ENCODE measurements at regions not wholly inside any gene's neighbourhood (a gene's known extent, or its start where the extent isn't known, plus 50 kb on each side); places are given as distances from the start of the nearest gene placed in this dataset.
"Not testable (repeated sequence)": the region's sequence is repeated elsewhere in the genome, so short reads cannot be mapped to it uniquely, and the experiment has no call there.

DNA sequence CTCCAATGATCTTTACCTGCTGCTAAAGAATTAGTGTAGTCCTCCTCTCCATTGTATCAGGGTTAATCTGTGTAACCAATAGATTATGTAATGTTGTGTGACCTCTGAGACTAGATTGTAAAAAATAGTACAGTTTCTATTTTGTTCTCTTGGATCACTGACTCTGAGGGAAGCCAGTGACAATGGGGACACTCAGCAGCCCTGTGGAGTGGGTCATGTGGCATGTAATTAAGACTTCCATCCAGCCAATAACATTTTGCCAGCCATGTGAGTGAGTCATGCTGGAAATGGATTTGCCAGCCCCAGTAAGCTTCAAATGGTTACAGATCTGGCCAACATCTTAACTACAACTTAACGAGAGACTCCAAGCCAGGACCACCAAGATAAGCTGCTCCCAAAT lies 332.3 kb downstream of the PTTG2 start:
- no peak overlapping the region for H3K4me3 ChIP-seq (ENCODE audit: low read depth, low read length)
- TF ChIP-seq, protein P1, sequence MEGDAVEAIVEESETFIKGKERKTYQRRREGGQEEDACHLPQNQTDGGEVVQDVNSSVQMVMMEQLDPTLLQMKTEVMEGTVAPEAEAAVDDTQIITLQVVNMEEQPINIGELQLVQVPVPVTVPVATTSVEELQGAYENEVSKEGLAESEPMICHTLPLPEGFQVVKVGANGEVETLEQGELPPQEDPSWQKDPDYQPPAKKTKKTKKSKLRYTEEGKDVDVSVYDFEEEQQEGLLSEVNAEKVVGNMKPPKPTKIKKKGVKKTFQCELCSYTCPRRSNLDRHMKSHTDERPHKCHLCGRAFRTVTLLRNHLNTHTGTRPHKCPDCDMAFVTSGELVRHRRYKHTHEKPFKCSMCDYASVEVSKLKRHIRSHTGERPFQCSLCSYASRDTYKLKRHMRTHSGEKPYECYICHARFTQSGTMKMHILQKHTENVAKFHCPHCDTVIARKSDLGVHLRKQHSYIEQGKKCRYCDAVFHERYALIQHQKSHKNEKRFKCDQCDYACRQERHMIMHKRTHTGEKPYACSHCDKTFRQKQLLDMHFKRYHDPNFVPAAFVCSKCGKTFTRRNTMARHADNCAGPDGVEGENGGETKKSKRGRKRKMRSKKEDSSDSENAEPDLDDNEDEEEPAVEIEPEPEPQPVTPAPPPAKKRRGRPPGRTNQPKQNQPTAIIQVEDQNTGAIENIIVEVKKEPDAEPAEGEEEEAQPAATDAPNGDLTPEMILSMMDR (IDR thresholded peaks at IDR 0.05; ENCODE audit: low read depth, low read length, missing control alignments), result no peak
- no peak for DNase-seq (ENCODE audit: low read depth)

DNA sequence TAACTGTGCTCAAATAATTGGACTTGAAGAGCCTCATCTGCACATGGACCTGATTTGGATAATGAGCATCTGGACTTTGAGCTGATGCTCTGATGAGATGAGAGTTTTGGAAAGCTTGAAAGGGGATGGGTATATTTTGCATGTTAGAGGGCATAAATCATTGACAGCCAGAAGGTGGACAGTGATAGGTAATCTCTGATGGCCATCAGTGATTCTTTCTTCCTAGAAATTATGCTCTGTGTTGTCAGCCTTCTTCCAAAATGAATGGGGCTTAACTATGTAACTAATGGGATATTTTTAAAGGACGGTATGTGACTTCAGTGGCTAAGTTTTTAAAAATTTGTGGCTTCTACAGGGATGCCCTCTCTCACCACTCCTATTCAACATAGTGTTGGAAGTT lies 334.0 kb downstream of the PTTG2 start:
- no peak for DNase-seq (ENCODE audit: low read depth)
- TF ChIP-seq, protein P1 (IDR thresholded peaks at IDR 0.05; ENCODE audit: low read depth, low read length, missing control alignments), result no peak
- no peak overlapping the region for H3K4me3 ChIP-seq (ENCODE audit: low read depth, low read length)

DNA sequence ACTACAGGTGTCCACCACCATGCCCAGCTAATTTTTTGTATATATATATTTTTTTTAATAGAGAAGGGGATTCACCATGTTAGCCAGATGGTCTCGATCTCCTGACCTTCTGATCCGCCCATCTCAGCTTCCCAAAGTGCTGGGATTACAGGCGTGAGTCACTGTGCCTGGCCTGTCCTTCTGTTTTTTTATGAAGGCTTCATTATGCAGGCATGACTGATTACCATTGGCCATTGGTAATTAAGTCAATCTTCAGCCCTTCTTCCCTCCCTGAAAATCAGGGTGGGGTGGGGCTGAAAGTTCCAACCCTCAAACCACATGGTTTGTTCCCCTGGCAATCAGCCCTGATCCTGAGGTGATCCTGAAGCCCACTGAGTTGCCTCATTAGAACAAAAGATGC lies 336.9 kb downstream of the PTTG2 start:
- TF ChIP-seq, protein P1 (IDR thresholded peaks at IDR 0.05; ENCODE audit: low read depth, low read length, missing control alignments), result no peak
- DNase-seq (ENCODE audit: low read depth), result no peak
- no peak overlapping the region for H3K4me3 ChIP-seq (ENCODE audit: low read depth, low read length)

DNA sequence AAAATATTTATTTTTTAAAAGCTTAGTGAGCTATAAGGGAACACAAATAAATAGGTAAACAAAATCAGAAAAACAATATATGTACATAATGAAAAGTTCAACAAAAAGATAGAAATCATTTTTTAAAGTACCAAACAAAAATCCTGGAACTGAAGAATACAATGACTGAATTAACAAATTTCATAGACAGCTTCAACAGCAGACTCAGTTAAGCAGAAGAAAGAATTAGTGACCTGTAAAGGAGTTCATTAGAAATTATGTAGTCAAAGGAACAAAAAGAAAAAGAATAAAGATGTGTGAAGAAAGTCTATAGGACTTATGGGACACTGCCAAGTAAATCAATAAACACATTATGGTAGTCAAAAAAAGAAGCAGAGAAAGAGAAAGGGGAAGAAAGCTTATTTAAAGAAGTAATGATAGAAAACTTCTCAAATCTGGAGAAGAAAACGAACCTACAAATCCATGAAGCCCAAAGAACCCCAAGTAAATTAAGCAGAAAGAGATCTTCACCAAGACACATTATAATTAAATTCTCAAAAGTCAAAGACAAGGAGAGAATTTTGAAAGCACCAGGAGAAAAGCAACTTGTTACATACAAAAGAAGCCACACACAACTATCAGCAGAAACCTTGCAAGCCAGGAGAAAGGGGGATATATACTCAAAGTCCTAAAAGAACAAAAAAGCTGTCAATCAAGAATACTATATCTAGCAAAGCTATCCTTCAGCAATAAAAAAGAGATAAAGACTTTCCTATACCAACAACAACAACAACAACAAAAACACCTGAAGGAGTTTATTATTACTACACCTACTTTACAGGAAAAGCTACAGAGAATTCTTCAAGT lies 338.9 kb downstream of the PTTG2 start:
- TF ChIP-seq, protein P1 (IDR thresholded peaks at IDR 0.05; ENCODE audit: low read depth, low read length, missing control alignments), result no peak
- H3K4me3 ChIP-seq (ENCODE audit: low read depth, low read length), result no peak overlapping the region
- no peak for DNase-seq (ENCODE audit: low read depth)

DNA sequence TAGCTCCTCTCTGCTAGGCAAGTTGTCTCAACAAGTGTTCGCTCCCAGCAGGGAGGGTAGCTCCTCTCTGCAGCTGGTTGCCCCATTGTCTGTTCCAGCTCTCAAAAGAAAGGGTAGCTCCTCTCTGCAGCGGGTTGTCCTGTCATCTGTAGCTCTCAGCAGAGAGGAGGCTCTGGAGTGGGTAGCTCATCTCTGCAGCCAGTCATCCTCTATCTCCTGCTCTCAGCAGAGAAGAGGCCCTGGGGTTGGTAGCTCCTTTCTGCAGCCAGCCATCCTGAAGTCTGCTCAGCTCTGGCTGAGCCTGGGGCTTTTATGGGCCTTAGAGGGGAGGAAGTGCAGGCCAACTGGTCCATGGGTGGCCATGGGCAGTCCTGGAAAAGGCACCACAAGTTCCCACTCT lies 342.7 kb downstream of the PTTG2 start:
- DNase-seq (ENCODE audit: low read depth), result no peak
- no peak overlapping the region for H3K4me3 ChIP-seq (ENCODE audit: low read depth, low read length)
- TF ChIP-seq, protein P1 (IDR thresholded peaks at IDR 0.05; ENCODE audit: low read depth, low read length, missing control alignments), result no peak

DNA sequence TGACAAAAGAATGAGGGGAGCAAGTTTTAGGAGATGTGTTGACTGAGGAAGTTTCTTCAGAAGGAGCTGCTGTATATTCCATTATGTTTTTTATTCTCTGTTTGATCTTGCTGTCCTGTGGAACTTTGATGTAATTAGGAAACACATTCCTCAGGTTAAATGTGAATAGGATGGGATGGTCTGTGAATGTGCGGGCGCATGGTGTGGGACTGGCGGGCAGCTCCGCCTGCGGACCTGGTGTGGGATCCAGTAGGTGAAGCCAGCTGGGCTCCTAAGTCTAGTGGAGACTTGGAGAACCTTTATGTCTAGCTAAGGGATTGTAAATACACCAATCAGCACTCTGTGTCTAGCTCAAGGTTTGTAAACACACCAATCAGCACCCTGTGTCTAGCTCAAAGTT lies 344.3 kb downstream of the PTTG2 start:
- DNase-seq (ENCODE audit: low read depth); H3K4me3 ChIP-seq (ENCODE audit: low read depth, low read length): not testable (repeated sequence)

DNA sequence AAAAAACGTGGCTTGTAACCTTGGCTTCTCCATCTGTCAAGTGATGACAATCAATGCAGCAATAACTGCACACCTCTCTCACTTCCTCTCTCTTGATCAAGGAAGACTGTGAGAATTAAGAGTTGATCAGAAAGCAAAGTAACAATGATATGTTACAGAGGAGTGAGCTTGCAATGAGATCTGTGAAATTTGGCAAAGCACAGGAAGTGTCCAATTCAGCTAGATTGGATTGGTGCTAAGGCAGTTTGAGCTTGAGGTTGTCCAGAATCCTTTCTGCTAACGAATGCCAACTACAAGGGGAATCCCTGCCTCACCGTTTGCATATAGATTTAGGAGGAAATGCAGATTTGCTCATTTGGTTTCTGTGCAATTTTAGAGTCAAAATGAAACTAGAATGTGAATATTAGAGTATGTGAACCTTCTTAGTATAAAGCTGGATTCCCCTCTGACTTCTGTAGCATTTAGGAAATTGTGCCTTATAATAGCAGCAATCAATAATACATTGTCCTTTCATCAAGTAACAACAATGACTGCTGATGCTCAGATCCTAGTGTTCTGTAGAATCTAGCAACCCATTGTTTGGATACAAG lies 346.4 kb downstream of the PTTG2 start:
- DNase-seq (ENCODE audit: low read depth), result peak; percentile 89
- TF ChIP-seq, protein P1 (IDR thresholded peaks at IDR 0.05; ENCODE audit: low read depth, low read length, missing control alignments), result no peak
- no peak overlapping the region for H3K4me3 ChIP-seq (ENCODE audit: low read depth, low read length)
